CD4-positive, alpha-beta T cell (primary cell): ENCODE measurements at regions not wholly inside any gene's neighbourhood (a gene's known extent, or its start where the extent isn't known, plus 50 kb on each side); places are given as distances from the start of the nearest gene placed in this dataset.

Experiments used
- ATAC-seq: fragments of 200-7000 bp; cut with Tn5 transposase; one replicate; pipeline ENCODE4 v1.10.0; 2022; ENCODE audit warnings: mild to moderate bottlenecking; ENCODE audit not compliant: poor library complexity
- CTCF ChIA-PET: fragments of 350-600 bp; sonication (Branson Sonifier 250); formaldehyde crosslinking; loops from one replicate; lab custom pipeline; 2021; ENCODE audit warnings: antibody characterized with exemption, inconsistent platforms; lab: Charles Lee
- POLR2A ChIA-PET: fragments of 350-600 bp; sonication (Branson Sonifier 250); formaldehyde crosslinking; loops from one replicate; lab custom pipeline; 2021; ENCODE audit warnings: antibody characterized with exemption, inconsistent platforms; lab: Charles Lee
- DNase-seq, 14 experiments: peaks; one replicate each; pipeline ENCODE4 v3.0.0-alpha.2; 2013 to 2020; ENCODE audit warnings: mixed read lengths in 2 of 14
- H3K27ac ChIP-seq, 2 donors: one replicate each; pipeline versions ENCODE4 v1.5.1 to v1.7.0; 2013; ENCODE audit warnings: low read length in 2 of 2, low read depth in 1 of 2, mild to moderate bottlenecking in 1 of 2
- H3K27me3 ChIP-seq, 2 experiments: 1 replicate in 1 of 2; 2 replicates in 1 of 2; pipeline versions ENCODE4 v1.6.1 to v1.7.0; 2013; ENCODE audit warnings: low read length in 2 of 2, control low read depth in 1 of 2, mild to moderate bottlenecking in 1 of 2, moderate library complexity in 1 of 2; ENCODE audit not compliant: insufficient read depth in 2 of 2, control insufficient read depth in 1 of 2
- H3K36me3 ChIP-seq: one replicate; pipeline ENCODE4 v1.6.1; 2013; ENCODE audit warnings: low read length, control low read depth; ENCODE audit not compliant: insufficient read depth
- H3K4me1 ChIP-seq: one replicate; pipeline ENCODE4 v1.6.1; 2013; ENCODE audit warnings: low read length, control low read depth; ENCODE audit not compliant: insufficient read depth
- H3K4me3 ChIP-seq: one replicate; pipeline ENCODE4 v1.5.1; 2013; ENCODE audit warnings: mild to moderate bottlenecking, low read length, moderate library complexity
- H3K9me3 ChIP-seq, 2 experiments: 1 replicate in 1 of 2; 2 replicates in 1 of 2; pipeline versions ENCODE4 v1.6.1 to v1.7.0; 2013; ENCODE audit warnings: low read length in 2 of 2, mild to moderate bottlenecking in 2 of 2, control low read depth in 1 of 2, moderate library complexity in 1 of 2; ENCODE audit not compliant: control insufficient read depth in 1 of 2, insufficient read depth in 1 of 2
- H3K27ac Mint-ChIP-seq: one replicate; pipeline ENCODE4 v1.8.0; 2020; ENCODE audit warnings: mixed read lengths
- H3K27me3 Mint-ChIP-seq: one replicate; pipeline ENCODE4 v1.8.0; 2021; ENCODE audit warnings: mixed read lengths
- H3K36me3 Mint-ChIP-seq: one replicate; pipeline ENCODE4 v1.8.0; 2021; ENCODE audit warnings: low read depth, mixed read lengths
- H3K4me1 Mint-ChIP-seq: one replicate; pipeline ENCODE4 v1.8.0; 2021; ENCODE audit warnings: low read depth, mixed read lengths
- H3K4me3 Mint-ChIP-seq: one replicate; pipeline ENCODE4 v1.8.0; 2020; ENCODE audit warnings: mild to moderate bottlenecking, mixed read lengths
- H3K9me3 Mint-ChIP-seq: one replicate; pipeline ENCODE4 v1.8.0; 2020; ENCODE audit warnings: mixed read lengths
- intact Hi-C, 2 experiments: fragments of 100-400 bp; cut with DNase I in 1 of 2; cut with micrococcal nuclease in 1 of 2; formaldehyde crosslinking; loops; one replicate each; pipeline versions ENCODE4 v1.15.1 to v1.9.0; 2023 to 2025; cut with DNase I, micrococcal nuclease
- TF ChIP-seq, protein P1 (sequence below): fragments of 200-600 bp; IDR thresholded peaks from one replicate; pipeline ENCODE4 v1.8.0; 2022; ENCODE audit warnings: antibody characterized with exemption, mild to moderate bottlenecking

DNA sequence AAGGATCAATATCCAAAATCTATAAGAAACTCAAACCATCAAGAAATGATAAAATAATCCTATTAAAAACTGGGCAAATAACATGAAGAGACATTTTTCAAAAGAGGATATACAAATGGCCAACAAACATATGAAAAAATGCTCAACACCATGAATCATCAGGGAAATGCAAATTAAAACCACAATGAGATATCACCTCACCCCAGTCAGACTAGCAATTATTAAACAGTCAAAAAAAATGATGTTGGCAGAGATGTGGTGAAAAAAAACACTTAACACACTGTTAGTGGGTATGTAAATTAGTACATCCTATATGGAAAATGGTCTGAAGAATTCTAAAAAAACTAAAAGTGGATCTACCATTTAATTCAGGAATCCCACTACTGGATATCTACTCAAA is 379.0 kb upstream of the SOX9 start:
- intact Hi-C loops, result no loop called here
- Histone ChIP-seq H3K9me3 (no peaks in the 10 kb centered on the region), H3K36me3 (no peaks in the 10 kb centered on the region), H3K27ac (no peak overlapping the region), H3K27me3 (no peaks in the 10 kb centered on the region), H3K4me3 (no peak overlapping the region), H3K4me1 (no peaks in the 10 kb centered on the region)
- TF ChIP-seq, protein P1, sequence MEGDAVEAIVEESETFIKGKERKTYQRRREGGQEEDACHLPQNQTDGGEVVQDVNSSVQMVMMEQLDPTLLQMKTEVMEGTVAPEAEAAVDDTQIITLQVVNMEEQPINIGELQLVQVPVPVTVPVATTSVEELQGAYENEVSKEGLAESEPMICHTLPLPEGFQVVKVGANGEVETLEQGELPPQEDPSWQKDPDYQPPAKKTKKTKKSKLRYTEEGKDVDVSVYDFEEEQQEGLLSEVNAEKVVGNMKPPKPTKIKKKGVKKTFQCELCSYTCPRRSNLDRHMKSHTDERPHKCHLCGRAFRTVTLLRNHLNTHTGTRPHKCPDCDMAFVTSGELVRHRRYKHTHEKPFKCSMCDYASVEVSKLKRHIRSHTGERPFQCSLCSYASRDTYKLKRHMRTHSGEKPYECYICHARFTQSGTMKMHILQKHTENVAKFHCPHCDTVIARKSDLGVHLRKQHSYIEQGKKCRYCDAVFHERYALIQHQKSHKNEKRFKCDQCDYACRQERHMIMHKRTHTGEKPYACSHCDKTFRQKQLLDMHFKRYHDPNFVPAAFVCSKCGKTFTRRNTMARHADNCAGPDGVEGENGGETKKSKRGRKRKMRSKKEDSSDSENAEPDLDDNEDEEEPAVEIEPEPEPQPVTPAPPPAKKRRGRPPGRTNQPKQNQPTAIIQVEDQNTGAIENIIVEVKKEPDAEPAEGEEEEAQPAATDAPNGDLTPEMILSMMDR, result no peak
- H3K27ac Mint-ChIP-seq, result no peak overlapping the region
- ChIA-PET POLR2A (no interaction called here), CTCF (no interaction called here)
- no peaks in the 10 kb centered on the region for H3K36me3 Mint-ChIP-seq
- no peaks in the 10 kb centered on the region for H3K27me3 Mint-ChIP-seq
- peaks cover 2% of the 10 kb centered on the region for H3K9me3 Mint-ChIP-seq
- no peak for ATAC-seq
- no peaks in the 10 kb centered on the region for H3K4me1 Mint-ChIP-seq
- DNase-seq, result no peak
- no peak overlapping the region for H3K4me3 Mint-ChIP-seq

DNA sequence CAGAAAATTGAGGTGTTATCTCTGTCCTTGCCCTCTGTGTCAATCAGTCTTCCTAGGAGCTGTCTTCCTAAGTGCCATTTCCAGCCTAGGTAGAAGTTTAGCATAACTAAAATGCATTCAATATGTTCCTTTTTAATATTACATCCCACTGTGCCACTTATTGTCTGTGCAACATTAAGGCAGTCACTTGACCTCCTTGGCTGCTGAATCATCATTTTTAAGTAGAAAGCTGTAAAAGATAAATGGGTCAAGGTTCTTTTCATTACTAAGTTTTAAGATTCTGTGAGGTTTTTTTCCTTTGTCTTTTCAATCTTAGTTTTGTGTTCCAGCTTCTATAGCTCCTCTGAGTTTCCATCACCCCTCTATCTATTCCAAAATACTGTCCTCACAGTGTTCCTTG is 371.9 kb upstream of the SOX9 start:
- Mint-ChIP-seq H3K27me3 (no peaks in the 10 kb centered on the region), H3K4me1 (no peaks in the 10 kb centered on the region), H3K4me3 (no peak overlapping the region), H3K36me3 (no peaks in the 10 kb centered on the region), H3K27ac (no peak overlapping the region), H3K9me3 (no peaks in the 10 kb centered on the region)
- TF ChIP-seq, protein P1, result no peak
- peaks cover 0 to 5% of the 10 kb centered on the region in 2 experiments for H3K9me3 ChIP-seq
- POLR2A ChIA-PET, result interaction anchor here (0.6 kb wide), 1 partner anchor 9 kb away, joined by 3 read pairs; no protein-coding TSS in a partner anchor
- no peak for DNase-seq
- H3K36me3 ChIP-seq, result no peaks in the 10 kb centered on the region
- CTCF ChIA-PET, result no interaction called here
- H3K4me1 ChIP-seq, result no peaks in the 10 kb centered on the region
- H3K4me3 ChIP-seq, result no peak overlapping the region
- intact Hi-C loops, result no loop called here
- no peak for ATAC-seq
- H3K27ac ChIP-seq, result no peak overlapping the region
- no peaks in the 10 kb centered on the region for H3K27me3 ChIP-seq

DNA sequence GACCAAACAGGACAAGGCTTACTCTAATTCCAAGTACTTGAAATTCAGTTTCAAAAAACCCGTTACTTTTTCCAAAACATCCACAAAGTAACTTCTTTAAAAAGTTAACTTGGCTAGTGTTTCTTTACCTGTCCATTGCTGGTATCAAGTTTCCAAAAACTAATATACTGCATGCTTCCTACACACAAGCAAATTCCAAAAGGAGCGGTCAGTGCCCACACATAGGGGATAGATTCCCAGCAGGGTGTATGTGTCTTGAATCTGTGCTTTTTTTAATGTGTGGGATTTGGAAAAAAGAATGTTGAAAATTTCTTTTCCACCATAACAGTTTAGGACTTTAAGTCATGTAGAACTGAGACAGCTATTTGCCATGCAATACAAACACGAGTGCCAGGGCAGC is 367.8 kb upstream of the SOX9 start:
- peaks cover 0 to 5% of the 10 kb centered on the region in 2 experiments for H3K9me3 ChIP-seq
- H3K36me3 ChIP-seq, result no peaks in the 10 kb centered on the region
- no peak overlapping the region for H3K4me3 Mint-ChIP-seq
- TF ChIP-seq, protein P1, result no peak
- ChIA-PET POLR2A (no interaction called here), CTCF (no interaction called here)
- no peaks in the 10 kb centered on the region for H3K36me3 Mint-ChIP-seq
- no peak for ATAC-seq
- no peaks in the 10 kb centered on the region for H3K27me3 Mint-ChIP-seq
- no peak for DNase-seq
- H3K4me1 Mint-ChIP-seq, result no peaks in the 10 kb centered on the region
- H3K4me1 ChIP-seq, result no peaks in the 10 kb centered on the region
- no peak overlapping the region for H3K4me3 ChIP-seq
- H3K27ac Mint-ChIP-seq, result no peak overlapping the region
- intact Hi-C loops, result no loop called here
- H3K9me3 Mint-ChIP-seq, result no peaks in the 10 kb centered on the region
- H3K27ac ChIP-seq, result no peak overlapping the region
- no peaks in the 10 kb centered on the region for H3K27me3 ChIP-seq
